ENCODE measurements at regions not wholly inside any gene's neighbourhood (a gene's known extent, or its start where the extent isn't known, plus 50 kb on each side); places are given as distances from the start of the nearest gene placed in this dataset.

GRCh38 chr6:44500074-44500473 lies 112.6 kb downstream of the CDC5L start:
- DNase-seq (ENCODE audit: low read depth) = no peak

GRCh38 chr6:44503471-44503870 lies 116.0 kb downstream of the CDC5L start:
- DNase-seq (ENCODE audit: low read depth) = no peak

GRCh38 chr6:44504301-44504791 lies 116.8 kb downstream of the CDC5L start:
- DNase-seq (ENCODE audit: low read depth) = peak; percentile 67

- no peak for DNase-seq (ENCODE audit: low read depth)
Observed at GRCh38 chr6:44505751-44506150, 118.2 kb downstream of the CDC5L start.

- DNase-seq (ENCODE audit: low read depth) = no peak
Observed at GRCh38 chr6:44507014-44507413, 119.5 kb downstream of the CDC5L start.

GRCh38 chr6:44508646-44509045 lies 121.1 kb downstream of the CDC5L start:
- peak; percentile 90 for DNase-seq (ENCODE audit: low read depth)

- no peak for DNase-seq (ENCODE audit: low read depth)
Observed at GRCh38 chr6:44511126-44511525, 123.6 kb downstream of the CDC5L start.

- DNase-seq (ENCODE audit: low read depth) = no peak
Observed at GRCh38 chr6:44512868-44513741, 125.6 kb downstream of the CDC5L start.

- DNase-seq (ENCODE audit: low read depth) = no peak
Observed at GRCh38 chr6:44514085-44514484, 126.6 kb downstream of the CDC5L start.

GRCh38 chr6:44514576-44515193 lies 127.2 kb downstream of the CDC5L start:
- DNase-seq (ENCODE audit: low read depth) = no peak

GRCh38 chr6:44522871-44523270 lies 135.4 kb downstream of the CDC5L start:
- no peak for DNase-seq (ENCODE audit: low read depth)

GRCh38 chr6:44524476-44525227 lies 137.1 kb downstream of the CDC5L start:
- DNase-seq (ENCODE audit: low read depth) = peak; percentile 43

- DNase-seq (ENCODE audit: low read depth) = no peak
Observed at GRCh38 chr6:44525761-44526351, 138.3 kb downstream of the CDC5L start.

GRCh38 chr6:44527181-44527580 lies 139.7 kb downstream of the CDC5L start:
- no peak for DNase-seq (ENCODE audit: low read depth)

GRCh38 chr6:44527583-44528369 lies 140.3 kb downstream of the CDC5L start:
- no peak for DNase-seq (ENCODE audit: low read depth)

- no peak for DNase-seq (ENCODE audit: low read depth)
Observed at GRCh38 chr6:44528370-44528644, 140.8 kb downstream of the CDC5L start.

GRCh38 chr6:44528716-44529115 lies 141.2 kb downstream of the CDC5L start:
- no peak for DNase-seq (ENCODE audit: low read depth)

GRCh38 chr6:44529146-44529905 lies 141.8 kb downstream of the CDC5L start:
- no peak for DNase-seq (ENCODE audit: low read depth)

GRCh38 chr6:44530209-44530909 lies 142.9 kb downstream of the CDC5L start:
- no peak for DNase-seq (ENCODE audit: low read depth)

- DNase-seq (ENCODE audit: low read depth) = no peak
Observed at GRCh38 chr6:44530910-44531234, 143.4 kb downstream of the CDC5L start.
